ENCODE measurements at regions not wholly inside any gene's neighbourhood (a gene's known extent, or its start where the extent isn't known, plus 50 kb on each side); places are given as distances from the start of the nearest gene placed in this dataset.

GRCh38 chr11:22049276-22049675 is 143.6 kb upstream of the ANO5 start:
- no peak overlapping the region for H3K4me3 ChIP-seq (ENCODE audit: low read depth, low read length)
- no peak for TF ChIP-seq CTCF (conservative IDR thresholded peaks at IDR 0.05; ENCODE audit: low read depth, low read length)
- DNase-seq (ENCODE audit: low read depth), result peak; percentile 1

GRCh38 chr11:22065472-22065871 is 127.4 kb upstream of the ANO5 start:
- H3K4me3 ChIP-seq (ENCODE audit: low read depth, low read length), result no peak overlapping the region
- no peak for DNase-seq (ENCODE audit: low read depth)
- no peak for TF ChIP-seq CTCF (conservative IDR thresholded peaks at IDR 0.05; ENCODE audit: low read depth, low read length)

GRCh38 chr11:22069844-22070243 is 123.0 kb upstream of the ANO5 start:
- TF ChIP-seq CTCF (conservative IDR thresholded peaks at IDR 0.05; ENCODE audit: low read depth, low read length), result no peak
- DNase-seq (ENCODE audit: low read depth), result no peak
- no peak overlapping the region for H3K4me3 ChIP-seq (ENCODE audit: low read depth, low read length)

- peak overlapping the region; percentile 9 for H3K4me3 ChIP-seq (ENCODE audit: low read depth, low read length)
- TF ChIP-seq CTCF (conservative IDR thresholded peaks at IDR 0.05; ENCODE audit: low read depth, low read length), result no peak
- DNase-seq (ENCODE audit: low read depth), result peak; percentile 66
Observed at GRCh38 chr11:22076271-22076930, 116.5 kb upstream of the ANO5 start.

GRCh38 chr11:22078063-22078462 is 114.8 kb upstream of the ANO5 start:
- no peak for DNase-seq (ENCODE audit: low read depth)
- no peak overlapping the region for H3K4me3 ChIP-seq (ENCODE audit: low read depth, low read length)
- TF ChIP-seq CTCF (conservative IDR thresholded peaks at IDR 0.05; ENCODE audit: low read depth, low read length), result no peak

- TF ChIP-seq CTCF (conservative IDR thresholded peaks at IDR 0.05; ENCODE audit: low read depth, low read length), result no peak
- H3K4me3 ChIP-seq (ENCODE audit: low read depth, low read length), result no peak overlapping the region
- peak; percentile 19 for DNase-seq (ENCODE audit: low read depth)
Observed at GRCh38 chr11:22079133-22079872, 113.6 kb upstream of the ANO5 start.

GRCh38 chr11:22082178-22082577 is 110.7 kb upstream of the ANO5 start:
- no peak overlapping the region for H3K4me3 ChIP-seq (ENCODE audit: low read depth, low read length)
- TF ChIP-seq CTCF (conservative IDR thresholded peaks at IDR 0.05; ENCODE audit: low read depth, low read length), result no peak
- no peak for DNase-seq (ENCODE audit: low read depth)

All from epithelial cell of proximal tubule (primary cell).